Fibroblast of mammary gland (primary cell): ENCODE measurements at regions not wholly inside any gene's neighbourhood (a gene's known extent, or its start where the extent isn't known, plus 50 kb on each side); places are given as distances from the start of the nearest gene placed in this dataset.

Experiments used
- DNase-seq: peaks from one replicate; pipeline ENCODE4 v3.0.0-alpha.2; 2010; ENCODE audit warnings: low read depth
- H3K4me3 ChIP-seq: 2 replicates; pipeline ENCODE4 v1.5.1; 2011; ENCODE audit warnings: low read depth, mild to moderate bottlenecking, low read length, moderate library complexity; ENCODE audit not compliant: control insufficient read depth
- CTCF ChIP-seq: conservative IDR thresholded peaks from 2 replicates; pipeline ENCODE4 v1.5.1; 2011; ENCODE audit warnings: low read depth, low read length, inconsistent platforms; ENCODE audit not compliant: control insufficient read depth, insufficient read depth

GRCh38 chr2:129361688-129362087, 617.8 kb upstream of the RAB6C start:
- no peak for DNase-seq
- no peak for TF ChIP-seq CTCF
- no peak overlapping the region for H3K4me3 ChIP-seq

DNA sequence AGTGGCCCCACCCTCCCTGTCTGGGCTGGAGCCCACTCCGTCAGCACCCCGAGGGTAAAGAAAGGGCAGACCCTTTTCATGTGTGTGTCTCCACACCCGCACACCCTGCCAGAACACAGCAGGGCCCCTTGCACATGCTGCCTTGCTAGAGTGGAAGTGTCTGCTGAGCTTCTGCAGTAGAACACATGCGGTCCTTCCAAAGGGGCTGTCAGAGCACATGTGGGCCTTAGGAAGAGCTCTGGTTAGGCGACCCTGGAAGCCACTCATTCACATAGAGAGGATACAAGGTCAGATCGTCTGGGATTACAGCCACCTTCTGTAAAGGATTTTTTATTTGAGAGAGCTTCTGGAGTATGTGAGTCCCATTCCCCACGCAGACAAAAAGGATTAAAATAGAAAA, 613.2 kb upstream of the RAB6C start:
- H3K4me3 ChIP-seq, result no peak overlapping the region
- no peak for DNase-seq
- TF ChIP-seq CTCF, result no peak

- DNase-seq, result no peak
- no peak for TF ChIP-seq CTCF
- no peak overlapping the region for H3K4me3 ChIP-seq
Measured at GRCh38 chr2:129367107-129367506, 612.4 kb upstream of the RAB6C start.

DNA sequence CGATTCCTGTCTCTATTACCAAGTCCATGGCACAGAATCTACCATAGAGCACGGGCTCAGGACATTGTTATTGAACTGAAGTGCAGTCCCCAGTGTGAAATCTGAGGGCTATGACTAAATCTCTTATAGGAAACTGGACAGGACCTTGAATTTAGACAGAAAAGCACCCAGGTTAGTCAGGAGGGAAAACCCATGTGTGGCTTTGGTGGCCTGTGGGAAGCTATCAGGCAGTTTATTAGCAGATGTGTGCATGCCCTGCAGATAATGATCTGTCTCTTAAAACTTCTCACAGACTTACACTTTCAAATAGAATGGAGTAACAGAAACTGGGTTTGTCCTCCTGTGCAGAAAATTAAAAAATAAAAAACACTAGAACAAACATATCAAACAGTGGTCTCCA, 610.0 kb upstream of the RAB6C start:
- TF ChIP-seq CTCF, result no peak
- no peak overlapping the region for H3K4me3 ChIP-seq
- DNase-seq, result no peak

- H3K4me3 ChIP-seq, result no peak overlapping the region
- no peak for TF ChIP-seq CTCF
- no peak for DNase-seq
Measured at GRCh38 chr2:129374452-129374851, 605.0 kb upstream of the RAB6C start.

DNA sequence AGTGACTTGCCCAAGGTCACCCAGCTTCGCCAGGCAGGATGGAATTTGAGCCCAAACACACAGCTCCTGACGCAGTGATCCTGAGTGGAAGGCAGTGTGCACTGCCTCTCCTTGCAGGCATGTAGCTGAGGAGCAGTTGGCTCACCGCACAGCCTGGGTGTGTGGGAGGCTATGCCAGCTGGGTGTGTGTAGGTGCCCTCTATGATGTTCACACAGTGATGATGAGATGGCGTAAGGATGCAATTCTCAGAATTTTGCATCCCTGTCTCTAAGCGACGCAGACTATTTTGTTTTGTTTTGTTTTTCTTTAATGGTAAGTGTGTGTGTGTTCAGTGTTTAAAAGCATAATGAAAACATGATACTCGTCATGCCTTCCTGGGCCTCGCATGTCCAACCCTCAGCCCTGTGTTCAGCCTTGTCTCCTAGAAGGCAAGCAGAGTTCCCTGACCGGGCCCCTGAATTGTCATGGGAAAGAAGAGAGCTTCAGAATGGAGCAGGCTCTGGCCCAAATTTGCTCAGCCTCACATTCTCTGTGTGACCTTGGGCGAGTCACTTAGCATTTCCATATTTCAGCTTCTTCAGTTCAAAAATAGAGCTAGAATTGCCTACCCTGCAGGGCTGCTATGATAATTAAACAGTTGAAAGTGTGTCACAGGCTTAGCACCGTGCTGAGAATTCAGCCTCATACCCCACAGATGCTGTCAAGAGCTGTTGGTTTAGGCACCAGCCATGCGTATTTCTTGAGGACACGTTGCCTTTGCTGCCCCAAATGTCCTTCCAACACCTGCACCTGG, 603.6 kb upstream of the RAB6C start:
- H3K4me3 ChIP-seq, result no peak overlapping the region
- DNase-seq, result no peak
- TF ChIP-seq CTCF, result no peak
